H1 (cell line): ENCODE measurements at regions not wholly inside any gene's neighbourhood (a gene's known extent, or its start where the extent isn't known, plus 50 kb on each side); places are given as distances from the start of the nearest gene placed in this dataset.

Experiments
- CTCF ChIA-PET: fragments of 300-600 bp; sonication (Branson Sonifier 250); formaldehyde crosslinking; loops from one replicate; lab custom pipeline; 2021; ENCODE audit not compliant: partially characterized antibody; lab: Charles Lee
- POLR2A ChIA-PET: fragments of 300-600 bp; sonication (Branson Sonifier 250); formaldehyde crosslinking; loops from one replicate; lab custom pipeline; 2021; ENCODE audit warnings: inconsistent platforms; ENCODE audit not compliant: partially characterized antibody; lab: Charles Lee
- DNase-seq, 2 experiments: peaks; one replicate each; pipeline versions ENCODE4 v3.0.0 to v3.0.0-alpha.2; 2010 to 2022; ENCODE audit warnings: low spot score in 2 of 2, low read depth in 1 of 2, mixed read lengths in 1 of 2
- FAIRE-seq: peaks from 2 replicates; lab custom pipeline; 2011; peaks lifted over from hg19 to GRCh38; lab: Jason Lieb, UNC
- H2AFZ ChIP-seq: 2 replicates; pipeline ENCODE4 v1.8.1; 2012; ENCODE audit warnings: low read length, inconsistent platforms
- H2AK5ac ChIP-seq: 2 replicates; pipeline ENCODE4 v1.6.1; 2013; ENCODE audit warnings: low read depth, low read length
- H2BK120ac ChIP-seq: replicated peaks from 2 replicates; pipeline ENCODE3; 2013; ENCODE audit warnings: low read depth, low read length, inconsistent platforms
- H2BK12ac ChIP-seq: 2 replicates; pipeline ENCODE4 v1.6.1; 2013; ENCODE audit warnings: low read depth, low read length
- H2BK15ac ChIP-seq: 2 replicates; pipeline ENCODE4 v1.6.1; 2013; ENCODE audit warnings: low read length
- H2BK20ac ChIP-seq: 2 replicates; pipeline ENCODE4 v1.6.1; 2013; ENCODE audit warnings: low read length
- H2BK5ac ChIP-seq: 2 replicates; pipeline ENCODE4 v1.6.1; 2013; ENCODE audit warnings: low read depth, low read length
- H3K14ac ChIP-seq: 2 replicates; pipeline ENCODE4 v1.6.1; 2013; ENCODE audit warnings: inconsistent platforms; ENCODE audit not compliant: insufficient read length
- H3K18ac ChIP-seq: 2 replicates; pipeline ENCODE4 v1.6.1; 2013; ENCODE audit warnings: low read length; ENCODE audit errors: extremely low read depth
- H3K23ac ChIP-seq: 2 replicates; pipeline ENCODE4 v1.6.1; 2013; ENCODE audit warnings: inconsistent platforms; ENCODE audit not compliant: insufficient read length
- H3K23me2 ChIP-seq: 2 replicates; pipeline ENCODE4 v1.6.1; 2013; ENCODE audit warnings: low read depth, low read length
- H3K27ac ChIP-seq: 2 replicates; pipeline ENCODE4 v1.6.1; 2011; ENCODE audit warnings: low read depth, low read length, inconsistent platforms
- H3K27me3 ChIP-seq, 4 experiments: replicated peaks in 1 of 4; 1 replicate in 1 of 4; 2 replicates in 3 of 4; pipeline versions ENCODE4 v1.6.1 to v1.8.1; 2011 to 2013; ENCODE audit warnings: low read length in 3 of 4, mild to moderate bottlenecking in 3 of 4, inconsistent platforms in 2 of 4, mixed read lengths in 2 of 4, moderate library complexity in 1 of 4; ENCODE audit not compliant: control insufficient read depth in 3 of 4, insufficient read depth in 3 of 4; ENCODE audit errors: extremely low read depth in 1 of 4
- H3K36me3 ChIP-seq, 4 experiments: 2 replicates each; pipeline versions ENCODE4 v1.6.1 to v1.8.1; 2011 to 2013; ENCODE audit warnings: mild to moderate bottlenecking in 4 of 4, low read length in 3 of 4, moderate library complexity in 2 of 4, control low read depth in 1 of 4, inconsistent platforms in 1 of 4; ENCODE audit not compliant: insufficient read depth in 4 of 4, control insufficient read depth in 2 of 4
- H3K4ac ChIP-seq: replicated peaks from 2 replicates; pipeline ENCODE3; 2013; ENCODE audit warnings: low read length, low read depth, mixed read lengths, inconsistent platforms; ENCODE audit not compliant: insufficient read length
- H3K4me1 ChIP-seq, 4 experiments: replicated peaks in 1 of 4; 1 replicate in 1 of 4; 2 replicates in 3 of 4; pipeline versions ENCODE4 v1.6.1 to v1.8.1; 2011 to 2013; ENCODE audit warnings: low read length in 3 of 4, inconsistent platforms in 2 of 4, mixed read lengths in 1 of 4; ENCODE audit not compliant: insufficient read depth in 4 of 4, control insufficient read depth in 3 of 4
- H3K4me2 ChIP-seq, 2 experiments: 2 replicates each; pipeline versions ENCODE4 v1.6.1 to v1.8.1; 2011 to 2013; ENCODE audit warnings: low read depth in 2 of 2, low read length in 2 of 2, control low read depth in 1 of 2, inconsistent platforms in 1 of 2, mild to moderate bottlenecking in 1 of 2; ENCODE audit not compliant: insufficient read depth in 1 of 2
- H3K4me3 ChIP-seq, 4 experiments: fragments of 200-600, 300-600 bp in 1 of 4; sonication (generic), shearing (Covaris generic), sonication (Bioruptor Twin) in 1 of 4; 2 replicates each; pipeline versions ENCODE4 v1.5.1 to v1.8.1; 2011 to 2016; ENCODE audit warnings: low read length in 4 of 4, low read depth in 3 of 4, control low read depth in 2 of 4, inconsistent platforms in 2 of 4, mild to moderate bottlenecking in 2 of 4, mixed read lengths in 1 of 4, moderate library complexity in 1 of 4; ENCODE audit not compliant: insufficient read depth in 2 of 4; ENCODE audit errors: extremely low read depth in 1 of 4
- H3K56ac ChIP-seq: replicated peaks from 2 replicates; pipeline ENCODE3; 2013; ENCODE audit warnings: low read depth, mild to moderate bottlenecking, mixed read lengths, low read length, inconsistent platforms; ENCODE audit not compliant: insufficient read length
- H3K79me1 ChIP-seq: 2 replicates; pipeline ENCODE4 v1.6.1; 2013; ENCODE audit warnings: low read depth, low read length, control low read depth
- H3K79me2 ChIP-seq, 2 experiments: 2 replicates each; pipeline versions ENCODE4 v1.6.1 to v1.8.1; 2012 to 2013; ENCODE audit warnings: low read length in 2 of 2, mild to moderate bottlenecking in 2 of 2, inconsistent platforms in 1 of 2; ENCODE audit not compliant: insufficient read depth in 2 of 2, control insufficient read depth in 1 of 2
- H3K9ac ChIP-seq, 4 experiments: replicated peaks in 1 of 4; 1 replicate in 1 of 4; 2 replicates in 3 of 4; pipeline versions ENCODE4 v1.6.1 to v1.8.1; 2011 to 2013; ENCODE audit warnings: low read depth in 3 of 4, low read length in 3 of 4, control low read depth in 2 of 4, mild to moderate bottlenecking in 2 of 4, moderate library complexity in 2 of 4, inconsistent platforms in 1 of 4; ENCODE audit errors: extremely low read depth in 1 of 4
- H3K9me3 ChIP-seq, 2 experiments: 2 replicates each; pipeline versions ENCODE4 v1.6.1 to v1.8.1; 2012 to 2013; ENCODE audit warnings: mild to moderate bottlenecking in 2 of 2, moderate library complexity in 2 of 2, control low read depth in 1 of 2, inconsistent platforms in 1 of 2, low read depth in 1 of 2, low read length in 1 of 2, mixed read lengths in 1 of 2; ENCODE audit not compliant: insufficient read depth in 2 of 2
- H4K20me1 ChIP-seq, 2 experiments: replicated peaks in 1 of 2; 2 replicates each; pipeline versions ENCODE3 to v1.8.1; 2011 to 2013; ENCODE audit warnings: inconsistent platforms in 2 of 2, low read length in 2 of 2, mild to moderate bottlenecking in 1 of 2; ENCODE audit not compliant: insufficient read depth in 2 of 2, control insufficient read depth in 1 of 2
- H4K5ac ChIP-seq: 2 replicates; pipeline ENCODE4 v1.6.1; 2013; ENCODE audit warnings: low read length, low read depth, mixed read lengths, inconsistent platforms; ENCODE audit not compliant: insufficient read length
- H4K8ac ChIP-seq: 2 replicates; pipeline ENCODE4 v1.8.0; 2013; ENCODE audit warnings: mild to moderate bottlenecking, moderate library complexity, low read length, inconsistent platforms; ENCODE audit not compliant: insufficient read depth; ENCODE audit errors: extremely low read depth
- H4K91ac ChIP-seq: replicated peaks from 2 replicates; pipeline ENCODE3; 2013; ENCODE audit warnings: low read length, mixed read lengths, inconsistent platforms; ENCODE audit not compliant: insufficient read length
- ATF2 ChIP-seq: IDR thresholded peaks from 2 replicates; pipeline ENCODE4 v1.6.1; 2012; ENCODE audit warnings: low read length, inconsistent platforms
- BRCA1 ChIP-seq: IDR thresholded peaks from 2 replicates; pipeline ENCODE4 v1.6.1; 2012; ENCODE audit warnings: low read depth, low read length, improper control_type of control experiment
- CBX5 ChIP-seq: fragments of 300-800, 300-1000 bp; sonication (generic); IDR thresholded peaks from 2 replicates; pipeline ENCODE4 v1.7.1; 2016; ENCODE audit warnings: antibody characterized with exemption, low read length, low read depth
- CEBPB ChIP-seq: IDR thresholded peaks from 2 replicates; pipeline ENCODE4 v1.6.1; 2012; ENCODE audit warnings: low read depth, low read length
- HDAC2 ChIP-seq, 2 experiments: fragments of 300-600 bp in 1 of 2; sonication (generic) in 1 of 2; IDR thresholded peaks; 2 replicates each; pipeline ENCODE4 v1.6.1; 2011 to 2012; ENCODE audit warnings: low read depth in 2 of 2, low read length in 2 of 2, mild to moderate bottlenecking in 2 of 2, moderate library complexity in 2 of 2, borderline replicate concordance in 1 of 2, inconsistent platforms in 1 of 2
- JUND ChIP-seq: IDR thresholded peaks from 2 replicates; pipeline ENCODE4 v1.6.1; 2011; ENCODE audit warnings: mild to moderate bottlenecking, improper control_type of control experiment, low read length
- KDM1A ChIP-seq: fragments of 200-600, 300-600 bp; sonication (generic); IDR thresholded peaks from 2 replicates; pipeline ENCODE4 v1.7.1; 2016; ENCODE audit warnings: mild to moderate bottlenecking, low read length, borderline replicate concordance
- KDM5A ChIP-seq: fragments of 200-600 bp; IDR thresholded peaks from 2 replicates; pipeline ENCODE4 v1.7.1; 2012; ENCODE audit warnings: mild to moderate bottlenecking, low read length, inconsistent platforms, mixed read lengths
- MAFK ChIP-seq: IDR thresholded peaks from 2 replicates; pipeline ENCODE4 v1.6.1; 2012; ENCODE audit warnings: low read depth, mild to moderate bottlenecking, improper control_type of control experiment, low read length
- MAX ChIP-seq: IDR thresholded peaks from 2 replicates; pipeline ENCODE4 v1.6.1; 2012; ENCODE audit warnings: inconsistent platforms
- POLR2AphosphoS5 ChIP-seq: IDR thresholded peaks from 2 replicates; pipeline ENCODE4 v1.6.1; 2011; ENCODE audit warnings: low read depth, low read length
- SUZ12 ChIP-seq: fragments of 200-600 bp; sonication (generic); IDR thresholded peaks from 2 replicates; pipeline ENCODE4 v1.6.1; 2012; ENCODE audit warnings: mild to moderate bottlenecking, inconsistent platforms, low read length, moderate library complexity, mixed read lengths
- ZNF274 ChIP-seq: IDR thresholded peaks from 2 replicates; pipeline ENCODE4 v1.7.0; 2012; ENCODE audit warnings: low read length, borderline replicate concordance; ENCODE audit errors: extremely low read depth
- WGBS, 2 experiments: shearing (Covaris generic) in 1 of 2; methylation state at CpG; one replicate each; pipeline versions ENCODE4 v1.1.6 to v1.1.7; 2013 to 2015; ENCODE audit warnings: low lambda C conversion rate in 2 of 2, mixed read lengths in 2 of 2, inconsistent platforms in 1 of 2, low coverage in 1 of 2, missing lambda C conversion rate in 1 of 2; ENCODE audit not compliant: insufficient replicate concordance in 2 of 2, insufficient coverage in 1 of 2, insufficient read length in 1 of 2; ENCODE audit errors: extremely low coverage in 1 of 2, missing lambda C conversion rate in 1 of 2; 5-methylcytosine and 5-hydroxymethylcytosine counted together

GRCh38 chr2:150282771-150283371, 204.6 kb downstream of the RND3 start:
- Histone ChIP-seq H3K79me2 (no peaks in the 10 kb centered on the region), H2AK5ac (no peak overlapping the region), H3K18ac (no peak overlapping the region), H4K5ac (no peak overlapping the region), H2BK15ac (no peak overlapping the region), H4K20me1 (no peaks in the 10 kb centered on the region), H3K4me2 (no peak overlapping the region), H3K9ac (no peak overlapping the region), H2BK5ac (no peak overlapping the region), H4K91ac (no peak overlapping the region), H3K56ac (no peak overlapping the region), H3K14ac (no peak overlapping the region), H3K4ac (no peak overlapping the region), H3K79me1 (no peaks in the 10 kb centered on the region), H2BK12ac (no peak overlapping the region), H2BK20ac (no peak overlapping the region), H3K4me1 (no peaks in the 10 kb centered on the region), H3K23me2 (no peaks in the 10 kb centered on the region), H3K36me3 (no peaks in the 10 kb centered on the region), H2AFZ (no peak overlapping the region), H3K9me3 (peaks cover 0 to 6% of the 10 kb centered on the region in 2 experiments; a peak in 1 of 4 replicates), H4K8ac (no peak overlapping the region; the same call in 1 of the 2 replicates), H2BK120ac (no peak overlapping the region), H3K27me3 (no peaks in the 10 kb centered on the region), H3K27ac (no peak overlapping the region), H3K4me3 (no peak overlapping the region), H3K23ac (no peak overlapping the region)
- no peak for FAIRE-seq
- ChIA-PET CTCF (no interaction called here), POLR2A (no interaction called here)
- no peak for DNase-seq
- 84% methylated on average over 2 of the region's 2 CpGs; no CpG with 5 or more reads in 1 of the 2 experiments for WGBS, 2 experiments
- TF ChIP-seq KDM1A (no peak), BRCA1 (no peak), KDM5A (no peak), JUND (no peak), CEBPB (no peak), SUZ12 (no peak), POLR2AphosphoS5 (no peak), HDAC2 (IDR thresholded peaks at IDR 0.05; ENCODE audit: borderline replicate concordance in 1 of 2, low read depth in 2 of 2, low read length in 2 of 2) (no peak), MAX (no peak), MAFK (no peak), ZNF274 (no peak), CBX5 (no peak), ATF2 (no peak)
